ENCODE measurements at regions not wholly inside any gene's neighbourhood (a gene's known extent, or its start where the extent isn't known, plus 50 kb on each side); places are given as distances from the start of the nearest gene placed in this dataset.
A peak's percentile ranks its signal among the peaks of the same experiment; 100 is the strongest.
"Not testable (repeated sequence)": the region's sequence is repeated elsewhere in the genome, so short reads cannot be mapped to it uniquely, and the experiment has no call there.

- DNase-seq = no peak
Measured at GRCh38 chr16:76988526-76988925, 202.5 kb upstream of the MON1B start.

- DNase-seq = no peak
Measured at GRCh38 chr16:77002644-77003043, 188.3 kb upstream of the MON1B start.

- no peak for DNase-seq
Measured at GRCh38 chr16:77009453-77009852, 181.5 kb upstream of the MON1B start.

- no peak for DNase-seq
Measured at GRCh38 chr16:77014441-77014840, 176.5 kb upstream of the MON1B start.

- DNase-seq = no peak
Measured at GRCh38 chr16:77030600-77030999, 160.4 kb upstream of the MON1B start.

GRCh38 chr16:77033516-77033915 is 157.5 kb upstream of the MON1B start:
- DNase-seq = no peak

GRCh38 chr16:77035361-77035760 is 155.6 kb upstream of the MON1B start:
- DNase-seq = no peak

- no peak for DNase-seq
Measured at GRCh38 chr16:77037696-77038347, 153.2 kb upstream of the MON1B start.

- DNase-seq = no peak
Measured at GRCh38 chr16:77041468-77041867, 149.5 kb upstream of the MON1B start.

- peak; percentile 56 for DNase-seq
Measured at GRCh38 chr16:77043076-77043475, 147.9 kb upstream of the MON1B start.

- no peak for DNase-seq
Measured at GRCh38 chr16:77046206-77046605, 144.8 kb upstream of the MON1B start.

- DNase-seq = no peak
Measured at GRCh38 chr16:77048085-77048484, 142.9 kb upstream of the MON1B start.

- no peak for DNase-seq
Measured at GRCh38 chr16:77049577-77049976, 141.4 kb upstream of the MON1B start.

- not testable (repeated sequence) for DNase-seq
Measured at GRCh38 chr16:77056597-77056996, 134.4 kb upstream of the MON1B start.

GRCh38 chr16:77057161-77057774 is 133.7 kb upstream of the MON1B start:
- DNase-seq = no peak

- no peak for DNase-seq
Measured at GRCh38 chr16:77059446-77059845, 131.5 kb upstream of the MON1B start.

GRCh38 chr16:77060614-77061013 is 130.4 kb upstream of the MON1B start:
- no peak for DNase-seq

- DNase-seq = no peak
Measured at GRCh38 chr16:77062878-77063675, 127.9 kb upstream of the MON1B start.

- DNase-seq = no peak
Measured at GRCh38 chr16:77063676-77064016, 127.3 kb upstream of the MON1B start.

- no peak for DNase-seq
Measured at GRCh38 chr16:77064037-77064436, 127.0 kb upstream of the MON1B start.

- DNase-seq = no peak
Measured at GRCh38 chr16:77066896-77067496, 124.0 kb upstream of the MON1B start.

GRCh38 chr16:77067900-77068299 is 123.1 kb upstream of the MON1B start:
- DNase-seq = no peak

GRCh38 chr16:77068402-77068801 is 122.6 kb upstream of the MON1B start:
- DNase-seq = no peak

- DNase-seq = no peak
Measured at GRCh38 chr16:77069929-77070328, 121.1 kb upstream of the MON1B start.

All from NCI-H1694 (cell line).